IMR-90 (cell line): ENCODE measurements at regions not wholly inside any gene's neighbourhood (a gene's known extent, or its start where the extent isn't known, plus 50 kb on each side); places are given as distances from the start of the nearest gene placed in this dataset.
"Not testable (repeated sequence)": the region's sequence is repeated elsewhere in the genome, so short reads cannot be mapped to it uniquely, and the experiment has no call there.

Experiments
- CEBPB ChIP-seq: IDR thresholded peaks from 2 replicates; pipeline ENCODE4 v1.6.1; 2012; ENCODE audit warnings: low read depth, low read length, improper control_type of control experiment
- CTCF ChIP-seq: conservative IDR thresholded peaks from 2 replicates; pipeline ENCODE4 v1.5.1; 2012; ENCODE audit warnings: mild to moderate bottlenecking, low read depth, low read length, improper control_type of control experiment
- FOS ChIP-seq: fragments of 150-350 bp; IDR thresholded peaks from 2 replicates; pipeline ENCODE4 v1.6.1; 2016; ENCODE audit warnings: low read depth, low read length
- MXI1 ChIP-seq: IDR thresholded peaks from 2 replicates; pipeline ENCODE4 v1.6.1; 2012; ENCODE audit warnings: low read depth, mild to moderate bottlenecking, low read length, moderate library complexity, borderline replicate concordance
- POLR2A ChIP-seq: IDR thresholded peaks from 2 replicates; pipeline ENCODE4 v1.6.1; 2012; ENCODE audit warnings: mild to moderate bottlenecking, low read depth, low read length
- RAD21 ChIP-seq: IDR thresholded peaks from 2 replicates; pipeline ENCODE4 v1.6.1; 2012; ENCODE audit warnings: low read length, improper control_type of control experiment

DNA sequence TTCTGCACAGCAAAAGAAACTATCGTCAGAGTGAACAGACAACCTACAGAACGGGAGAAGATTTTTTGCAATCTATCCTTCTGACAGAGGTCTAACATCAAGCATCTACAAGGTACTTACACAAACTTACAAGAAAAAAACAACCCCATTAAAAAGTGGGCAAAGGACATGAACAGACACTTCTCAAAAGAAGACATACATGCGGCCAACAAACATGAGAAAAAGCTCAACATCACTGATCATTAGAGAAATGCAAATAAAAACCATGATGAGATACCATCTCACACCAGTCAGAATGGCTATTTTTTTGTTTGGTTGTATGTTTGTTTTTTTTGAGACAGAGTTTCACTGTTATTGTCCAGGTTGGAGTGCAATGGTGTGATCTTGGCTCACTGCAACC, 131.5 kb upstream of the MED13 start:
- TF ChIP-seq CTCF, CEBPB, POLR2A, MXI1, FOS, RAD21: not testable (repeated sequence)
